GM10266 (cell line): ENCODE measurements at regions not wholly inside any gene's neighbourhood (a gene's known extent, or its start where the extent isn't known, plus 50 kb on each side); places are given as distances from the start of the nearest gene placed in this dataset.

Experiments
- DNase-seq: peaks from one replicate; pipeline ENCODE4 v3.0.0; 2012; ENCODE audit errors: extremely low spot score
- CTCF ChIP-seq: IDR thresholded peaks from 2 replicates; pipeline ENCODE4 v1.5.1; 2012; ENCODE audit warnings: mild to moderate bottlenecking, low read depth; ENCODE audit not compliant: control insufficient read depth, insufficient read depth; ENCODE audit errors: missing control alignments

DNA sequence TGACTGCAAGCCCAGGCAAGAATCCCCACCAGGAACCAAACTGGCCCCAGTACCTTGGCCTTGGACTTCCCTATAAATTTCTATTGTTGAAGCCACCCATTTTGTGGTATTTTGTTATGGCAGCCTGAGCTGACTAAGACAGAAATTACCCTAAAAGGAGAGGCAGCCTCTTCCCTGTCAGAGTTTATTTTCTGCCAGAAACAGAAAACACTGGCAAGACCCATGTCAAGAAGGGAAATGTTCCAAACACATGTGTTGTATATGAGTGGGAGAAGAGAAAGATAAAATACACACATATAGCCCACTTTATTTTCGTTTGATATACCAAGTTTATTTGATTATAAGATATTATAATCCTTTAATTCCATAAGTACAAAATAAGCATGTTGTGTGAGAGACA lies 225.1 kb upstream of the FSHR start:
- no peak for TF ChIP-seq CTCF
- DNase-seq, result no peak

DNA sequence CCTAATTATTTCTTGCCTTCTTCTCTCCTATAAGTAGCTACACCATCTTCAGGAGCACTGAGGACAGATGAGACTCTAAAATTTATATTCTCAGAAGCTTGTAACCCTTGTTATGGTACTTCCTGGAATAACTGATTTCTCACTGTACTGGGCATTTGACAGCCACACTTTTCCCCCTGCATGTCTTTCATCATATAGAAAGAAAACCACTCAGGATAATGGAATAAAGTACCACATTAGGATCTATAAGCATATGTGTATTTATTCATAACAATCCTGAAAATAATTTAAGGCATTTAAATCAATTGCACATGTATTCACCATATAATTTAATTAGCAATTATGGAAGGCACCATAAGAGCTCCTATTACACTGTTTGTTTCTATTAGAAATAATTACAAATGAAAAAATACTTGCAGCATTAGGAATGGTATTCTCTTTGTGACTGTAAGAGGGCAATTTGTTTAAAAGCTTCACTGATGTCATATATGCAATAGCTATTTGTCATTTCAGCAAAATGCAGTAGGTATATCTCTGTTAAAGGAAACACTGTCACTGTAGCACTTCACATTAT lies 216.9 kb upstream of the FSHR start:
- TF ChIP-seq CTCF, result no peak
- no peak for DNase-seq

GRCh38 chr2:49369650-49370049 lies 215.3 kb upstream of the FSHR start:
- no peak for TF ChIP-seq CTCF
- DNase-seq, result no peak

DNA sequence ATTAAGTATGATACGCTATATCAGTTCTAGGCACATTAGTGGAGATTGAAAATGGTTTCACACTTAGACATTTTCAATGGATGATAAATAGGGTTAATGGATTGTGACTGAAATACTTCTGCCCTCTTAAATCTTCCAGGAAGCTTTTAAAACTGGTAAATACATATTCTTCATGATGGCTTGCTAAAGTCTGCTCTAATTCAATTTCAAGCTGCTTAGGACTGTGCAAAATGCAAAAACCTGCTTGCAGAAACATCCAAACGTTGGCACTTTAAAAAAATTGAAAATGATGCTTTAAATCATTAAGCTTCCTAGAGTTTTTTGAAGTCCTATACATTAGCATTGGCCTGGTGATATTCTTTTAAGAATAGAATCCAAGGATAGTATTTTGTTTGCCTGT lies 214.8 kb upstream of the FSHR start:
- no peak for TF ChIP-seq CTCF
- DNase-seq, result no peak

DNA sequence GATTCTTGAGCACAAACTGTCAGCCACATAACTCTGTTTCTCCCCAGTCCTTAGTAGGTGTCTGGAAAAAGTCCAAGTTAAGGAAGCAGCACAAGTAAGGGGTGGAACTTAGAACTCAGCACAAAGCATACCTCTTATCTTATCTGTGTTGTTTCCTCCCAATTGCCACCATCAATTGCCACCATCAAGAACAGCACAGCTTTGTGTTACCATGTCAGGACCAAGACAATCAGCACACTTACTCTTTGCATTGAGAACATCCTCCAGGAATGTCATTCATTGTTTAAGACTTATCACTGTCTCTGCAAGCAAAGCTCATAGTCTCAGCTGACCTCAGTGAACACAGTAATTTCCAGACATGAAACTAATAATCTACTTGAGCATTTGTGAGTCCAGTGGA lies 212.7 kb upstream of the FSHR start:
- TF ChIP-seq CTCF, result no peak
- no peak for DNase-seq

- DNase-seq, result no peak
- no peak for TF ChIP-seq CTCF
These were observed 206.1 kb upstream of the FSHR start for GRCh38 chr2:49360407-49360767.

DNA sequence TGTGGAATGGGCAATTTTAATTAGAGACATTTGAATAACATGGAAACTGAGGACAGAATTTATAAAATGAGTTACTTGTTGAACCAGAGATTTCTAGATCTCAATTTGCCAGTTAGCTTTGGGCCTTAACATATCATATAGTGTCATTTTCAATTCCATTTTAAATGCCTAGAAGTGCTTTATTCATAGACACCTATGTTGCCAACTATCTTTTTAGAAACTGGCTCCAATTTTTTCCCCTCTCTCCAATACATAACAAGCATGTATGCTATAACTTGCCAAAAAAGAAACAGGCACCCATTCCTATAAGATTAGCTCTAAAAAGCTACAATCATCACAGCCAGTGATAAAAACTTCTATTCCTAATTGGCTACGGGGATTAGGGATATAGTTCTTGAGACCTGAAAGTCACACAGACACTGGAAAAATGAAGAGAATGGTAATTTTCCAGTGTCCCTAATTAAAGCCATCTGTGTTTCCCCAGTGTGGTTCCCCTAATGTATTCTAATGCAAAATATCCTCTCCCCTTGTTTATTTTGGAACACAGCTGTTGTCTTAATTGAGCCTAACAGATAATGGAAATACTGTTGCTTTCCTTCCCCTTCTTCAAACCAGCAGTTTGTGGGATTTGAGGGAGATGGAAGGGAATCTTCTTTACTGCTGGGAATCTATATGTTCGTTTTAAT lies 205.5 kb upstream of the FSHR start:
- TF ChIP-seq CTCF, result no peak
- no peak for DNase-seq
